ENCODE measurements at regions not wholly inside any gene's neighbourhood (a gene's known extent, or its start where the extent isn't known, plus 50 kb on each side); places are given as distances from the start of the nearest gene placed in this dataset.
A peak's percentile ranks its signal among the peaks of the same experiment; 100 is the strongest.
"Not testable (repeated sequence)": the region's sequence is repeated elsewhere in the genome, so short reads cannot be mapped to it uniquely, and the experiment has no call there.

- in situ Hi-C loops (cut with MboI; ENCODE audit: low pct_unique_long_range_greater_than_20kb, low sequenced_read_pairs), result no loop called here
- DNase-seq, result no peak
Observed at GRCh38 chr12:46089414-46090162, 99.2 kb upstream of the SCAF11 start.

- in situ Hi-C loops (cut with MboI; ENCODE audit: low pct_unique_long_range_greater_than_20kb, low sequenced_read_pairs), result no loop called here
- DNase-seq, result no peak
Observed at GRCh38 chr12:46087916-46088439, 97.6 kb upstream of the SCAF11 start.

- in situ Hi-C loops (cut with MboI; ENCODE audit: low pct_unique_long_range_greater_than_20kb, low sequenced_read_pairs), result no loop called here
- peak; percentile 18 for DNase-seq
Observed at GRCh38 chr12:46084666-46085631, 94.6 kb upstream of the SCAF11 start.

- in situ Hi-C loops (cut with MboI; ENCODE audit: low pct_unique_long_range_greater_than_20kb, low sequenced_read_pairs), result no loop called here
Observed at GRCh38 chr12:46082490-46083200, 92.3 kb upstream of the SCAF11 start.

GRCh38 chr12:46073321-46073720, 82.9 kb upstream of the SCAF11 start:
- in situ Hi-C loops (cut with MboI; ENCODE audit: low pct_unique_long_range_greater_than_20kb, low sequenced_read_pairs), result no loop called here
- no peak for DNase-seq

More at GRCh38 chr12:46082490-46083200, 92.3 kb upstream of the SCAF11 start:
- no peak for DNase-seq

GRCh38 chr12:46071769-46072624, 81.6 kb upstream of the SCAF11 start:
- in situ Hi-C loops (cut with MboI; ENCODE audit: low pct_unique_long_range_greater_than_20kb, low sequenced_read_pairs), result no loop called here
- peak; percentile 84 for DNase-seq

GRCh38 chr12:46071335-46071734, 81.0 kb upstream of the SCAF11 start:
- in situ Hi-C loops (cut with MboI; ENCODE audit: low pct_unique_long_range_greater_than_20kb, low sequenced_read_pairs), result no loop called here
- no peak for DNase-seq

- no peak for DNase-seq
- in situ Hi-C loops (cut with MboI; ENCODE audit: low pct_unique_long_range_greater_than_20kb, low sequenced_read_pairs), result no loop called here
Observed at GRCh38 chr12:46067094-46067493, 76.7 kb upstream of the SCAF11 start.

- in situ Hi-C loops (cut with MboI; ENCODE audit: low pct_unique_long_range_greater_than_20kb, low sequenced_read_pairs), result no loop called here
Observed at GRCh38 chr12:46065412-46066166, 75.2 kb upstream of the SCAF11 start.

GRCh38 chr12:46064548-46064947, 74.2 kb upstream of the SCAF11 start:
- in situ Hi-C loops (cut with MboI; ENCODE audit: low pct_unique_long_range_greater_than_20kb, low sequenced_read_pairs), result no loop called here

More at GRCh38 chr12:46065412-46066166, 75.2 kb upstream of the SCAF11 start:
- DNase-seq, result no peak

GRCh38 chr12:46058697-46059096, 68.3 kb upstream of the SCAF11 start:
- in situ Hi-C loops (cut with MboI; ENCODE audit: low pct_unique_long_range_greater_than_20kb, low sequenced_read_pairs); DNase-seq: not testable (repeated sequence)

More at GRCh38 chr12:46064548-46064947, 74.2 kb upstream of the SCAF11 start:
- DNase-seq, result no peak

- in situ Hi-C loops (cut with MboI; ENCODE audit: low pct_unique_long_range_greater_than_20kb, low sequenced_read_pairs), result no loop called here
- DNase-seq, result no peak
Observed at GRCh38 chr12:46050805-46051204, 60.4 kb upstream of the SCAF11 start.

- in situ Hi-C loops (cut with MboI; ENCODE audit: low pct_unique_long_range_greater_than_20kb, low sequenced_read_pairs), result no loop called here
- no peak for DNase-seq
Observed at GRCh38 chr12:46049665-46050064, 59.3 kb upstream of the SCAF11 start.

- no peak for DNase-seq
- in situ Hi-C loops (cut with MboI; ENCODE audit: low pct_unique_long_range_greater_than_20kb, low sequenced_read_pairs), result no loop called here
Observed at GRCh38 chr12:46046436-46046835, 56.1 kb upstream of the SCAF11 start.

- in situ Hi-C loops (cut with MboI; ENCODE audit: low pct_unique_long_range_greater_than_20kb, low sequenced_read_pairs), result no loop called here
- DNase-seq, result no peak
Observed at GRCh38 chr12:46043972-46044520, 53.7 kb upstream of the SCAF11 start.

All from KBM-7 (cell line).